GM12891 (cell line): ENCODE measurements at regions not wholly inside any gene's neighbourhood (a gene's known extent, or its start where the extent isn't known, plus 50 kb on each side); places are given as distances from the start of the nearest gene placed in this dataset.

ENCODE experiments used
- PAX5 ChIP-seq: IDR thresholded peaks from 2 replicates; pipeline ENCODE4 v1.6.1; 2011; ENCODE audit warnings: low read length, moderate library complexity, mild to moderate bottlenecking; ENCODE audit not compliant: insufficient read depth, severe bottlenecking
- POLR2A ChIP-seq: IDR thresholded peaks from 2 replicates; pipeline ENCODE4 v1.6.1; 2011; ENCODE audit warnings: low read depth, low read length, control low read depth
- POLR2AphosphoS5 ChIP-seq: IDR thresholded peaks from 2 replicates; pipeline ENCODE4 v1.6.1; 2011; ENCODE audit warnings: low read depth, low read length, control low read depth
- POU2F2 ChIP-seq: IDR thresholded peaks from 2 replicates; pipeline ENCODE4 v1.6.1; 2011; ENCODE audit warnings: low read depth, mild to moderate bottlenecking, control low read depth, low read length, moderate library complexity
- SPI1 ChIP-seq: IDR thresholded peaks from 2 replicates; pipeline ENCODE4 v1.6.1; 2011; ENCODE audit warnings: low read depth, low read length, control low read depth
- TAF1 ChIP-seq: IDR thresholded peaks from 2 replicates; pipeline ENCODE4 v1.6.1; 2011; ENCODE audit warnings: low read depth, low read length, control low read depth

GRCh38 chr4:124487651-124488050 is 224.9 kb downstream of the ANKRD50 start:
- TF ChIP-seq POLR2A (no peak), TAF1 (no peak), POLR2AphosphoS5 (no peak), POU2F2 (no peak), SPI1 (no peak), PAX5 (no peak)
